Stimulated activated CD4-positive, alpha-beta T cell treated with anti-CD3 and anti-CD28 coated beads, Interleukin-12 subunit alpha, Interleukin-12 subunit beta, amount 100 ng/mL, for 24 hours (primary cell): ENCODE measurements at regions not wholly inside any gene's neighbourhood (a gene's known extent, or its start where the extent isn't known, plus 50 kb on each side); places are given as distances from the start of the nearest gene placed in this dataset.

ENCODE experiments used
- DNase-seq, 2 experiments: peaks; one replicate each; pipeline ENCODE4 v3.0.0-alpha.2; 2020; ENCODE audit warnings: low read depth in 2 of 2

DNA sequence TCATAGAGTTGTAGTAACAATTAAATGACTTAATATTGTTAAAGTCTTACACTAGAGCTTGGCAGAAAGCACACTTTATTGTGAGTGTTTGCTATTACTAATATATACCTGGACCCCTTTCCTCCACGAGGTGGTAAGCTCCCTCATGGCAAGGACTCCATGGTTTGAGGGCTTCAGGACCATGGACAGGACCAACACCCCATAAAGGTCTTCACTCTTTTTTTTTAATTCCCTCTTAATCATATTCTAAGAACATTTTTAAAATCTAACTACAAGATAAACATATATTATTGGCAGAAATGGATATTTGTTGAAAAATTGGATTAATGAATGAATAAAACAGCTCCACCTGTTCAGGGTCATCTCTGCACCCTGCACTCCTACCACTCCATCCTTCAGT is 154.5 kb downstream of the CBLN1 start:
- no peak for DNase-seq

DNA sequence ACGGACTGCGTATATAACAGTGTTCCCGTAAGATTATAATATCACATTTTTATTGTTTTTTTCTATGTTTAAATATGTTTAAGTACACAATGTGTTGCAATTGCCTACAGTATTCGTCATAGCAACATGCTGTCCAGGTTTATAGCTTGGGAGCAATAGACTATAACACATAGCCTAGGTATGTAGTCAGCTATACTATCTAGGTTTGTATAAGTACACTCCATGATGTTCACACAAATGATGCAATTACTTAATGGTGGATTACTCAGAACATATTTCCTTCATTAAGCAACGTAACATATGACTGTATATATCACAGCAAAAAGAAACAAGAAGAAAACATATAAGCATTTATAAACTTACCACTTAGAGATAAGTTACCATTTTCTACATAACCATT is 160.0 kb downstream of the CBLN1 start:
- no peak for DNase-seq

DNA sequence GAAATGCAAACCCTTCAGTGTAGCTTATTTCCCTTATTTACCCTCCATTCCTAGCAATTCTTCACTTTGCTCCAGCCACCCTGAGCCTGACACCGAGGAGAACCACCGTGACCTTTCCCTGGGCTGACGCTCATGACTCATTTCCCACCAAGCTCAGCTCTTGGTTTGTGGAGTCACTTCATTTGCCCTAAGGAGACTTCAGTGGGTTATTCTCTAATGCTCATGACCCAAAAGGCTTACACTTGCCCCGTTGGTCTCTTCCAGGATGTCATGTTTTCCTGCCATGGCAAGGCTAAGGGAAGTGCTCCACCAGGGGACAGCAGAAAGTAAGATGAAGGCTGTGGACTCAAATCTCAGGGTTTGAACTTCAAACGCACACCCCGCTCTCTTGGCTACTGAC is 161.0 kb downstream of the CBLN1 start:
- no peak for DNase-seq

GRCh38 chr16:49116873-49117272 is 164.8 kb downstream of the CBLN1 start:
- DNase-seq, result no peak

DNA sequence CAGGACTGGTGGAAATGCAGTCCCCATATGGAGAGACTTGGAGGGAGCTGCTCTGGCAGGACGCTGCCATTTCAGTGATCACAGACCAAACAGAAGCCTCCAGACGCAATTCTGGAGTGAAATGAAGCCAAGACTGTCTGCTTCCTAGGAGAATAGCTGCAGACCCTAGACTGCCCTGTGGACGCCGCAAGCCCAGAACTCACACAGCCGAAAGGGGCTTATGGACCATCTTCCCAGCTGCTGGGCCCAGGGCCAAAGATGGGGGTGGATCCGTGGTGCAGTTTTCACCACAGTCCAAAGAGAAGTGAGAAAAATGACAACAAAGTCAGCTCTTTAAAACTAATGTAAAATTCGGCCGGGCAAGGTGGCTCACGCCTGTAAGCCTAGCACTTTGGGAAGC is 165.7 kb downstream of the CBLN1 start:
- no peak for DNase-seq

- no peak for DNase-seq
Measured at GRCh38 chr16:49112754-49113153, 168.9 kb downstream of the CBLN1 start.

- no peak for DNase-seq
Measured at GRCh38 chr16:49111351-49111750, 170.3 kb downstream of the CBLN1 start.

DNA sequence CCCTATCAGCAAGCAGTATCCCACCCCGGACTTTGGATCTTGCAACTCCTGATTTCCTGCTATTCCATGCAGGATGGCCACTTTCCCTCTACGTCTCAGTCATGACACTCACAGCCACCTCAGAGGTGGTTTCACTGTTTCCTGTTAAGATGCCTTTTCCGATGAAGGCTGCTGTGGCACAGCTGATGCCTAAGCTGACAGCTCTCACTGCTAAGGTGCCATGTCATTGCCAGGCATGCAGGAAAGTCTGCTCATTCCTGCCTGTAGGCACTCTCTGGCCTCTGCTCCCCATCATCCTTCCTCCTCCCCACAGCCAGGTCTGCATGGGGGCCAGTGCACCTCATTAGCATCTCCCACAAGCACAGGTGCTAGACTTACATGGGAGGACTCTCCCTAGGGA is 173.0 kb downstream of the CBLN1 start:
- no peak for DNase-seq

DNA sequence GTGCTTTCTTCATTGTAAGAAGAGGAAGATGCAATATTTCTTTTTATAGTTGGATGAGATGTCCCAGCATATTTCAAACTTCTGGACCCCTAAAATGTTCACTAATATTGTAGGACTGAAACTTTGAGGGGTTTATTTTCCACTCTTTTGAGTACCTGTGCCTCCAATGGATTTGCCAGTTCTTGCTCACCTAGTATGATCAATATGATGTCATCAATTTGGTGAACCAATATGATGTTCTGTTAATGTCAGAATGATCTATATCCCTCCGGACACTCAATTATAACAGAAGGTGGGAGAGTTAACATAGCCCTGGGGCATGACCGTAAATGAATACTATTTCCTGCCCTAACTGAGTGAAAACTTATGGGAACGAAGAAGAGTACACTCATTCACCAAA is 178.3 kb downstream of the CBLN1 start:
- DNase-seq, result no peak

GRCh38 chr16:49101997-49102396 is 179.6 kb downstream of the CBLN1 start:
- no peak for DNase-seq

GRCh38 chr16:49100366-49100765 is 181.3 kb downstream of the CBLN1 start:
- no peak for DNase-seq

DNA sequence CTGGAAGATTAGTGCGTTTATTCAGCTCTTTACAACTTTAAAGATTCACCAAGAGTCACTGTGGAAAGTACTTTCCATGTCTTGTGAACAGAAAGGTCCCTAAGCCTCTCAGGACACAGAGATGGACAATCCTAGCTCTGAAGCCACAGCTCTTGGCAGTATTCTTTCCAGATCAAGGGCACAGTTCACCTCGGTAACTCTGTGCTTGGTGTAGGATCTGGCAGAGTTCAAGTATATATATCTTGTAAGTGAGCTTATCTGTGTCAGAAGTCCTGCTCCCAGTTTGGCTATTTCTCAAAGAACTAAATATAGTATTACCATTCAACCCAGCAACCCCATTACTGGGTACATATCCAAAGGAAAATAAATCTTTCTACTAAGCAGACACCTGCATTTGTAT is 183.7 kb downstream of the CBLN1 start:
- no peak for DNase-seq

DNA sequence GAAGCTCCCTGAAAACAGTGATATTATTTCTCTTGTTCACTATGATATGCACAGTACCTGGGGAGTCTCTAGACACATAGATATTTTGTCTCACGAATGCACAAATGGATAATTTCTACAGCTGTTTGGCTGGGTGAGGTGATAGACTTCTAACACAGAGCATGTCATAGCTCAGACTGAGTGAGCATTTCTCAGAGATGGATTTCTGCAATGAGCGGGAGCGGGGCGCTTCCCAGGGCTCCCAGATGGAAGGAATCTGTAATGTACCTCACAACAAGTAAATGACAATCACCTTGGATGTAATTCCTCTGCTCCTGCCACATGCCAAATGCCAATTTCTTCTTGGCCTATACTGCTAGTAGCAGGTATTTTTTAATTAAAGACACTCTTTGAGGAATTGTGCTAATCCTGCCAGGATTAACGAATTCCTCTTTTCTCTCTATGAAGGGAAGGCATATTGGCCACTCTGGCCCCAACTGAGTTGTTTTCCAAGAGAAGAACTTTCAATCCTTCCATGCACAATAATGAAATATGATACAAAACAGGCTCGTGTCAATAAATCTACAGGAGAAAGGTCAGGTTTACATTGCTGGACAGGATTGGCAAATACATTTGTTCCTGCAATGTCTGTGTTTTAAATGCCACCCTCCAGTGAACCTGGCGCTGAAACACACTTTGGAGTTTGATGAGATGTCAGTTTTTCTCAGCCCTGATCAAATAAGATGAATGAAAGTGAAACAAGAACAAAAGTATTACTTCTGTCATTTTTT is 185.3 kb downstream of the CBLN1 start:
- no peak for DNase-seq

DNA sequence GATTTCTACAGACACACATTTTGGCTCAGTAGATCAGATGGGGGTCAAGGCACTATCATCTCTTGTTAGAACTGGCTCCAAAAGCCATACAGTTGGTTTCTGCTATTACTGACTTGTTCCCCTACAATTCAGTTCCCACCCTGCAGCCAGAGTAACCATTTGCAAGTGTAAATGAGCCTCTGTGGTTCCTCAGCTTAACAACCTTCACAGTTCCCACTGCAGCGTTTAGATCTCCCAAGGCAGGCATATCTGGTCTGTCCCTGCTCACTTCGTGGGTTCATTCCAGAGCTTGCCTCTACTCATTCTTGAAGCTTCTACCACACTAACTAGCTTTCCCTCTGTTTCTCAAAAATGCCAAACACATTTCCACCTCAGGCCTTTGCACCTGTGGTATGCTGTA is 186.1 kb downstream of the CBLN1 start:
- DNase-seq, result no peak

GRCh38 chr16:49094471-49094870 is 187.2 kb downstream of the CBLN1 start:
- no peak for DNase-seq

DNA sequence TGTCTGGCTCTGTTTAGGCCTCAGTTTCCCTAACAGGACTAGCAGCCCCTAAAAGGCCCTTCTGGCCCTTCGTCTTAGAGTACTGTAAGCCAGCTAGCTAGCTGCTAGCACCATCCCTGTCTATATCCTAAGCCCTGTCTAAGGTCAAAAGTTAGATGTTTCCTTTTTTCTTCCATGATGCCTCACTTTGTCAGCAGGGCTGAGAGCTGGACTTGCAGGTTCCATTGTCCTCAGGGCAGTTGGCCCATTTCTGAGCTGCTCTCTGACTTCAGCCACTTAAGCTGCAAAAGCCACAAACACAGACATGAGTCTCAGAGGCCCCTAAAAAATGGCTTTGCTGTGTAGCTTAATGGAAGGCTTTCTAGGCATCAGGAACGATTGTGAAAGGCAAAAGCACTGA is 187.7 kb downstream of the CBLN1 start:
- no peak for DNase-seq

GRCh38 chr16:49092704-49093103 is 188.9 kb downstream of the CBLN1 start:
- DNase-seq, result no peak

GRCh38 chr16:49089533-49089932 is 192.1 kb downstream of the CBLN1 start:
- no peak for DNase-seq

DNA sequence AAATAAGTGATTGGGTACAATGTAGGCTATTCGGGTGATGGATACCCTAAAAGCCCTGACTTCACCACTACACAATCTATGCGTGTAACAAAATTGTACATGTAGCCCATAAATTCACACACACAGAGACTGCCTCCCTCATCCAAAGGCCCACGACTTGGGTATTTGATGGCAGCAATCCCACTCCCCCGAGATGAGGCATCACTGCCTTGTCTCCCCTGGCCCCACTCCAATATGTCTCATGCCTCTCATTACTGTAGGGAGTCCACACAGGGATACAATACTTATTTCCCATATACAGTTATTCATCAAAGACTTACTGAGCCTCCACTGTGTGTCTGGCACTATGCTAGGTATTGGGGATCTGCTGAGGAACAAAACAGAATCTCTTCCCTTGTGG is 192.6 kb downstream of the CBLN1 start:
- DNase-seq, result no peak

- DNase-seq, result no peak
Measured at GRCh38 chr16:49085686-49086085, 196.0 kb downstream of the CBLN1 start.

DNA sequence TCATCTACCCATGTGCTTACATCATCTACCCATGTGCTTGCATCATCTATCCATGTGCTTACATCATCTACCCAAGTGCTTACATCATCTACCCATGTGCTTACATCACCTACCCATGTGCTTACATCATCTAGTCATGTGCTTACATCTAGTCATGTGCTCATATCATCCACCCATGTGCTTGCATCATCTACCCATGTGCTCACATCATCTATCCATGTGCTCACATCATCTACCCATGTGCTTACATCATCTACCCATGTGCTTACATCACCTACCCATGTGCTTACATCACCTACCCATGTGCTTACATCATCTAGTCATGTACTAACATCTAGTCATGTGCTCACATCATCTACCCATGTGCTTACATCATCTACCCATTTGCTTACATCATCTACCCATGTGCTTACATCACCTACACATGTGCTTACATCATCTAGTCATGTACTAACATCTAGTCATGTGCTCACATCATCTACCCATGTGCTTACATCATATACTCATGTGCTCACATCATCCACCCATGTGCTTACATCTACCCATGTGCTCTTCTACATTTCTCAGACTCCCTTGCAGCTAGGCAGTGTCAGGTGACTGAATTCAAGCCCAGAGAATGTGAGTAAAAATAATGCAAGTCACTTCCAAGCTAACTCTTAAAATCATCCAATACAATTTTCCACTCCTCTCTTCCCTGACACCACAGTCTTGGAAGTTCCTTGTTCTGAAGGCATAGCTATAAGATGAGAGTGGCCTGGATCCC is 196.8 kb downstream of the CBLN1 start:
- DNase-seq, result no peak

DNA sequence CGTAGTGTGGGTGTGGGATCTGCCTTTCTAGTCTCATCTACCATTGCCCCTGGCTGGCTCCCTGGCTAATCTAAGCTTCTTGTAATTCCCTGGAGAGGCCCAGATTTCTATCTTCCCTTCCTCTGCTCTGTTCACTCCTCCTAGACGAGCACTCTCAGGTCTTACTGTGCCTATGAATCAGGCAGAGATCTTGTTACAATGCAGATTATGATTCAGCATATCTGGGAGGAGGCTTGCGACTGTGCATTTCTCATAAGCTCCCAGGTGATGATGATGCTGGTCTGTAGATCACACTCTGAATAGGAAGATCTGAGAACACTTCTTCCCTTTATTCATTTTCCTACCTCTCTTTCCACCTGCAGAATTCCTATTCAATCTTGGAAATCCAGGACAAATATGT is 200.1 kb downstream of the CBLN1 start:
- no peak for DNase-seq

DNA sequence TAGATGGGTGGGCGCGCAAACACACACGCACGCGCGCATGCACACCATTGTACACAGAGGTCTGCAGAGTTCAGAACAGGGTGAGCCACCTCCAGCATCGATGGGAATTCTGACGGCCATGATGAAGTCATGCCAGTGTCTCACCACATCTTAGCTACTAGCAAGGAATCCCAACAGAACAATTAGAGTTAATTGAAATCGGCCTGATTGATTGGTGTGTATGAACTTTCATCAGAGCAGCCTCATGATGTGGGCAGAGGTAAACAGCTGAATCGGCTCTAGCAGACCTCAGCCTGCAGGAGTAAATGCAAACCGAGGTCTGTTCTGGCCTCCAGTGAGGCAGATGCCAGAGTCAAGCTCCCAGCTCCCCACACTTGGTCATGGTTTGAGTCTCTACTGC is 200.6 kb downstream of the CBLN1 start:
- DNase-seq, result no peak

DNA sequence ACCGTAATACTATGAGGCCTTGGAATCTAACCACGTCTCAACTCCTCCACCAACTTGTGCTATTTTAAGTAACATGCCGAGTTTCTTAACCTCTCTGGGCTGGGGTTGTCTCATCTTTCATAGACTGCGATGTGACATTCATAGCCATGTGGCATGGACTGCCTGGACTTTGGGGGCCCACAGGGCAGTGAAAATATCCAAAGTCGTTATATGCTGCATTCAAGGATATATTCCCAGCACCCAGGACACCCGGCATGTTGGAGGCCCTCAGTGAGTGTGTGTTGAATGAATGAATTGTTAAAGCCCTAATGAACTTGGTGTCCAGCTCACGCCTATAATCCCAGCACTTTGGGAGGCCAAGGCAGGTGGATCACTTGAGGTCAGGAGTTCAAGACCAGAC is 203.1 kb downstream of the CBLN1 start:
- DNase-seq, result no peak
